Skeletal muscle tissue (tissue), 3 donors: ENCODE measurements at regions not wholly inside any gene's neighbourhood (a gene's known extent, or its start where the extent isn't known, plus 50 kb on each side); places are given as distances from the start of the nearest gene placed in this dataset.
"Not testable (repeated sequence)": the region's sequence is repeated elsewhere in the genome, so short reads cannot be mapped to it uniquely, and the experiment has no call there.

Experiments
- H3K27ac ChIP-seq: one replicate; pipeline ENCODE4 v1.7.0; 2013; ENCODE audit warnings: mild to moderate bottlenecking, low read depth, low read length, inconsistent platforms
- H3K27me3 ChIP-seq, 3 donors: one replicate each; pipeline ENCODE4 v1.7.0; 2013; ENCODE audit warnings: low read length in 3 of 3; ENCODE audit not compliant: control insufficient read depth in 3 of 3, insufficient read depth in 3 of 3
- H3K36me3 ChIP-seq, 3 donors: one replicate each; pipeline ENCODE4 v1.7.0; 2013; ENCODE audit warnings: low read length in 3 of 3; ENCODE audit not compliant: control insufficient read depth in 3 of 3, insufficient read depth in 3 of 3
- H3K4me1 ChIP-seq, 3 donors: one replicate each; pipeline ENCODE4 v1.7.0; 2013; ENCODE audit warnings: low read length in 3 of 3, mild to moderate bottlenecking in 3 of 3; ENCODE audit not compliant: control insufficient read depth in 3 of 3, insufficient read depth in 3 of 3
- H3K4me3 ChIP-seq, 3 donors: one replicate each; pipeline ENCODE4 v1.7.0; 2013; ENCODE audit warnings: low read length in 3 of 3
- H3K9ac ChIP-seq, 3 donors: one replicate each; pipeline ENCODE4 v1.7.0; 2013; ENCODE audit warnings: low read length in 3 of 3, mild to moderate bottlenecking in 3 of 3, moderate library complexity in 2 of 3, low read depth in 1 of 3
- H3K9me3 ChIP-seq, 3 donors: one replicate each; pipeline ENCODE4 v1.7.0; 2013; ENCODE audit warnings: low read length in 3 of 3; ENCODE audit not compliant: control insufficient read depth in 3 of 3
- donor health status: Osteomylitis.

- Histone ChIP-seq H3K4me1 (no peaks in the 10 kb centered on the region), H3K4me3 (no peak overlapping the region), H3K27ac (no peak overlapping the region), H3K36me3 (no peaks in the 10 kb centered on the region), H3K9me3 (no peaks in the 10 kb centered on the region), H3K27me3 (no peaks in the 10 kb centered on the region), H3K9ac (no peak overlapping the region)
Measured at GRCh38 chr20:12949429-12949980, 59.3 kb upstream of the SPTLC3 start.

- H3K9me3 ChIP-seq, H3K27me3 ChIP-seq, H3K9ac ChIP-seq, H3K4me1 ChIP-seq, H3K36me3 ChIP-seq, H3K4me3 ChIP-seq, H3K27ac ChIP-seq: not testable (repeated sequence)
Measured at GRCh38 chr20:12954254-12954653, 54.5 kb upstream of the SPTLC3 start.

- no peak overlapping the region for H3K27ac ChIP-seq
- no peak overlapping the region for H3K4me3 ChIP-seq
- no peaks in the 10 kb centered on the region for H3K36me3 ChIP-seq
- no peaks in the 10 kb centered on the region for H3K27me3 ChIP-seq
- H3K9me3 ChIP-seq: no peaks in the 10 kb centered on the region
- no peaks in the 10 kb centered on the region for H3K4me1 ChIP-seq
- H3K9ac ChIP-seq: no peak overlapping the region
Measured at GRCh38 chr20:12955611-12956010, 53.2 kb upstream of the SPTLC3 start.

- Histone ChIP-seq H3K9ac (no peak overlapping the region), H3K27me3 (no peaks in the 10 kb centered on the region), H3K27ac (no peak overlapping the region), H3K4me3 (no peak overlapping the region), H3K36me3 (no peaks in the 10 kb centered on the region), H3K9me3 (no peaks in the 10 kb centered on the region), H3K4me1 (no peaks in the 10 kb centered on the region)
Measured at GRCh38 chr20:12956303-12956702, 52.5 kb upstream of the SPTLC3 start.

- no peak overlapping the region for H3K27ac ChIP-seq
- no peak overlapping the region for H3K9ac ChIP-seq
- no peaks in the 10 kb centered on the region for H3K27me3 ChIP-seq
- H3K9me3 ChIP-seq: no peaks in the 10 kb centered on the region
- no peaks in the 10 kb centered on the region for H3K36me3 ChIP-seq
- no peaks in the 10 kb centered on the region for H3K4me1 ChIP-seq
- no peak overlapping the region for H3K4me3 ChIP-seq
Measured at GRCh38 chr20:12957968-12958367, 50.8 kb upstream of the SPTLC3 start.
